SHP77 treated with DMSO at 0.1 percent for 48 hours (cell line): ENCODE measurements at regions not wholly inside any gene's neighbourhood (a gene's known extent, or its start where the extent isn't known, plus 50 kb on each side); places are given as distances from the start of the nearest gene placed in this dataset.

Experiments
- DNase-seq: peaks from one replicate; lab custom pipeline; 2025; lab: John Stamatoyannopoulos, UW

- DNase-seq = no peak
These were observed 88.0 kb downstream of the SOX9 start for GRCh38 chr17:72208832-72209231.

GRCh38 chr17:72212041-72212440 lies 91.2 kb downstream of the SOX9 start:
- no peak for DNase-seq

- no peak for DNase-seq
These were observed 94.7 kb downstream of the SOX9 start for GRCh38 chr17:72215490-72215889.

DNA sequence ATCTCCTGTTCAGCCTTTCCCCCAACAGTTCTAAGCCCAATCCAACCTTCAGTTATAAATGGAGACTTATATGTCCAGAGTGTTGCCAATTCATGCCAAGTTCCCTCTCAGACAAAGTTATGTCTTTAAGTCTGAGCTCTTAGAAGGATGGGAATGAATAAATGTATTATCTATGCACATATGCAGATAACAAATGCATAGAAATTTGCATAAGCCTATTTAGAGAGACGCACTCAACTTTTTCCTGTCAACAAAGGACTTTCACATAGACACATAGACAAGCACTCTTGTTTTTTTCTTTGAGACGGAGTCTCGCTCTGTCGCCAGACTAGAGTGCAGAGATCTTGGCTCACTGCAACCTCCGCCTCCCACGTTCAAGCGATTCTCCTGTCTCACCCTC lies 95.1 kb downstream of the SOX9 start:
- no peak for DNase-seq

GRCh38 chr17:72219137-72219823 lies 98.5 kb downstream of the SOX9 start:
- no peak for DNase-seq

GRCh38 chr17:72219824-72220493 lies 99.1 kb downstream of the SOX9 start:
- no peak for DNase-seq

DNA sequence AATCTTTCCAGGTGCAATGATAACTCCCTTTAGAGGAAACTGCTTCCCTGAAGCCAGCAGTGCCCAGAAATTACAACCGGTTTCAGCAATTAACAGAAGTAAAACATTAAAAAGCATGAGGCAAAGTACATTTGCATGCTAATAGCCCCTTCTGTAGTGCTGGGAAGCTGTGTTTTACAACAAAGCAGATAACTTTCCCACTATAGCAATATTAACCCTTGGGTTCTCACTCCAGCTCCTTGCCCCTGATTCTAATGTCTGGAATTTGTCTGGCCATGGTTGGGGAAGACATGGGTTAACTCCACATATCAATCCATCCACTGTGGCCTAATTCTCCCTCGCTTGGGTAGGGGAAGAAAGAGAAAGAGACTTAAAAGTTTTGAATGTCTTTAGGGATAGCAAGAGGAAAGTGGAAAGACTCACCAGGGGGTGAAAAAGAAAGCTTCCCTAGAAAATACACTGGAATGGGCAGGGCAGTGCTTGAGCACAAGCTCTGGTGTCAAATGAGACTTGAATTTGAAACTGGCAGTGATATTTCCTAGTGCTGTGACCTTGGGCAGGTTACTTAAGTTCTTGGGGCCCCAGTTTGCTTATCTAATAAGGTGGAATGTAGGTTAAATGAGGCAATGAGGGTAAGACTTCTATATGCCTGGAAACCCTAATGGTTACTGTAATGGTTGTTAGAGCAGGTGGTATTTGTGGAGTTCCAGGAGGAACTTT lies 102.0 kb downstream of the SOX9 start:
- DNase-seq = no peak

DNA sequence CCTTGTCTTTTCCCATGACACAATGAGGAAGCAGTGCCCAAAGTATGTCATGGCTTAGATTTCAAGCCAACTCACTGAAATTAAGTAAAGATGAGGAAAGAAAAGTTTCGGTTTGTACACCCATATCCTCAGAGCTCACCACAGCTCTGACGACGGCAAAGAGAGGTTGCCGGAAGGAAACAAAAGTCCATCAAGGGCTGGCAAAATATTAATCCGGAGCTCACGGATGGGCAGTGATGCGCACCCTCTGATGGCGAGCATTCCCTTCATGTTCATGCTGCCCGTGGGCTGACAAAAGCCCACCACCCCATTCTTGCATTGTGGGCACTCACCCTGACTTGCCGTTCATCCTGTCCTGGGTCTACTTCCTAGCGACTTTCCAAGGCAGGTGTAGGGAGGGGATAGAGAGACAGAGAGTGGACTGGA lies 103.1 kb downstream of the SOX9 start:
- no peak for DNase-seq

DNA sequence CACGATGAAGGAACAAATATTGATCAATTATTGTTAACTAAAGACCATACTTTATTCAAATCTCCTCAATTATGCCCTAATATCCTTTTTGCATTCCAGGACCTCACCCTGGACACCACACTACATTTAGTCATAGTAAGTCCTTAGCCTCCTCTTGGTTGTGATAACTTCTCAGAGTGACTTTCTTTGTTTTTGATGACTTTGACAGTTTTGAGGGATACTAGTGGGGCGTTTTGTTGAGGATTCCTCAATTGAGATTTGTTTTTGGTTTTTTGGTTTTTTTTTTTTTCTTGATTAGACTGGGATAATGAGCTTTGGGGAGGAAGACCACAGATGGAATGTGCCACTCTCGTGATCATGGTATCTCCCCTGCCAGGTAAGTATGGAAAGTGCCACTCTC lies 105.5 kb downstream of the SOX9 start:
- DNase-seq = no peak

DNA sequence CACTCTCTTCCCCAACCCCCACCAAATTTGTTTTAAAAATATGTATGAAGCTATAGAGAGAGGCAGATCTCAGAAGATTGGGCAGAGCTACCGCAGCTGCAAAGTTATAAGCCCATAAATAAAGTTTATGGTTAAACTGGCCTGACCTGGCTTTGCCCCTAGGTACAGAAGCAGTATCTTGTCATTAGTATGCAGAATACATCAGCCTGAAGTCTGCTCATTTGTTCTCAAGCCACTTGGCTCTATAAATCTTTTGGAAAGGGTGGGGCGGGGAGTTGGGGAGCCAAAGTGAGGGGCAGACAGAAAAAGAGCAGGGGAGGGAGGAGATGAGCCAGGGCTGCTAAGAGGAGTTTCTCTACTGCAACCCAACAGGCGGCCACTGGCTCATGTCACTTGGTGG lies 113.2 kb downstream of the SOX9 start:
- DNase-seq = no peak

- DNase-seq = no peak
These were observed 114.2 kb downstream of the SOX9 start for GRCh38 chr17:72234985-72235384.

DNA sequence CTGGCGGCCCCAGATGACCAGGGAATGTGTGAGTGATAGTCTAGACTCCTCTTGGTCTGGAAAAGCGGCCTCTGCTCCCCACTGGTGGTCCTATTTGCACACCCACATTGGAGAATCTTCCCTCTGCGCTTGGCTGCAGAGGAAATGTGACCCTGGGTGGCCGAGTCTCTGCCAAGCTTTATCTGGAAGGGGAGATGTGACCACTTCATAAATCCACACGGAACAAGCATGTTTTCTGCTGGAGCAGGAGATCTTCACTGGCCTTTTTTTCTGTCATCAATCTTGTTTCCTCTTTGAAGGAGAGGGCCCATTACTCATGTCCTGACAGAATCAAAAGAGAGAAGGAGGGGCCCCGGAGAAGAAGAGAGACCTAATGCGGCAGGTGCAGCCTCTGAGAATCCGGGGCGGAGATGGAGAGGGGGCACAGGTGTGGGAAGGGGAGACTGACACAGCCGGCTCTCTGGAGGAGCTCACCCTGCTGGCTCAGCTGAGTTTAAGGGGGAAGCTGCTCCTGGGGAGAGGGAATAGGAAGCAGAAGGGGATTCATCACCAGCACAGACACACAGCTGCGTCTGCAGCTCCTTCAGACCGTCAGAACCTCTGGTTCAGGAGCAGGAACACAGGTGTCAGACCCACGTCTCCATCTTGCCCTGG lies 116.3 kb downstream of the SOX9 start:
- no peak for DNase-seq

DNA sequence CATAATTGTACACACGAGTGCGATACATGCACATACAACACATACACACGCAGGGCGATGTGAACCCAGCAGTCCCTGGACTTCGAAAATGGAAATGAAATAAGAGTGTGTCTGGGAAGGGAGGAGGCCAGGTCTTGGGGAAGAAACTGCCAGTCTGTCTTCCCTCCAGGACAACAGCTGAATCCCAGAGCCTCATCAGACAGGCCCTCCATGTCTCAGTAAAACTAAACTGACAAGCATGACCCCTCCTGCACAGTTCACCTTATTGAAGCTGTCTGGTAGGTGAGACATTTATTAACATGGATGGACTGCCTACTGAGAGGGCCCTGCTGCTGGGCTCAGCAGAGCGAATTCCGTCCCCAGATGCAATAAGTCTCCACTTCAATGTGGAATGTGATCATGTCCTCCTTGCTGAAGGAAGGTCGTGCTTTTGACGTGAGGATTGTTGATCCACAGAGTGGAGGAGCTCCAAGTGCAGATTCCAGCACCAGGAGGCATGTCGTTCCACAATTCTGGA lies 117.4 kb downstream of the SOX9 start:
- no peak for DNase-seq

- DNase-seq = no peak
These were observed 118.7 kb downstream of the SOX9 start for GRCh38 chr17:72239548-72239947.

- DNase-seq = no peak
These were observed 119.5 kb downstream of the SOX9 start for GRCh38 chr17:72240333-72240732.

- no peak for DNase-seq
These were observed 123.7 kb downstream of the SOX9 start for GRCh38 chr17:72244494-72244893.

DNA sequence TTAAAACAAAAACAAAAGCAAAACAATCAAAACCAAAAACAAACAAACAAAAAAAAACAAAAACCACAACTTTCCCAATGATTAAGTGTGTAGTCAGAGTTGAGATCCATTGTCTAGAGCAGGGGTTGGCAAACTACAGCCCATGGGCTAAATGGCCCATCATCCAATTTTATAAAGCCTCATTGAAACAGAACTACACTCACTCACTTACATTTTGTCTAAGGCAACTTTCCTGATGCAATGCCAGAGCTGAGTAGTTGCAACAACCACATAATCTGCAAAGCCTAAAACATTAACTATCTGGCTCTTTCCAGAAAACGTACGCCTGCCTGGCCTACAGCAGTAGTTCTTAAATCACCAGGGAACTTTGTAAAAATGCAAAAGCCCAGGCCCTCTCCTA lies 124.1 kb downstream of the SOX9 start:
- no peak for DNase-seq

DNA sequence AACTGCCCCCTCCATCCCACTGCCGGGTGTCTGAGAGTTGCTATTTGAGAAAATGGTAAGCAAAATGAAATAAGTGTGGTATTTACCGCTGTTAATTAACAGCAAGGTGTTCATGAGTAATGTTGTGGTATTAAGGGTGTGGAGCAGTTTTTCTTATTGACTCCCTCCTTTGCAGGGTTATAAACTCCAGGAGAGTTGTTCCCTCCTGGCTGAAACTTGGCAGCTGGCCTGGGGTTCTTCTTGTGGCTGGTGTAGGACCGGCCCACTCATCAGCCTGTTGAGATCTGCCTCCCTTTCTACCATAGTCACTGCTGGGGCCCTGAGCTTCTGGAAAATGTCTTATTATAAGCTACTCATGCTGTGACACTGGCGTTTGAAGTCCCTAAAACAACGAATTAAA lies 128.6 kb downstream of the SOX9 start:
- no peak for DNase-seq

DNA sequence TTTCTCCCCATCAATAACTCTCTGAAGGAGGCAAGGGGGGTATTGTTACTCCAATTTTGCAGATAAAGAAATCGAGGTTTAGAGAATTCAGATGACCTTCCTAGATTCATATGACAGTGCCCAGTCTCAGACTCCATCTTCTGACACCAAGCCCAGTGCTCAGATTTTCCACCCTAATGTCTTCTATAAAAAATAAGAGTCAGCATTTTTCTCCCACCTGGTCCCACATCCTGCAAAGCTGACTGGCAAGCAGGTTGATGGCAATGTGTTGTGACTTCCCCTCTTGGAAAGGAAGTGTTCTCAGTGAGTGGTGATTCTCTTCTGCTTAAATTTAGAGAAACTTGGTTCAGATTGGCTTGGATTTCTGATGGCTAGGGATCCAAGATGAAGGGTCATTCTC lies 129.4 kb downstream of the SOX9 start:
- DNase-seq = no peak

- no peak for DNase-seq
These were observed 132.8 kb downstream of the SOX9 start for GRCh38 chr17:72253597-72253996.

- DNase-seq = no peak
These were observed 134.1 kb downstream of the SOX9 start for GRCh38 chr17:72254808-72255449.

DNA sequence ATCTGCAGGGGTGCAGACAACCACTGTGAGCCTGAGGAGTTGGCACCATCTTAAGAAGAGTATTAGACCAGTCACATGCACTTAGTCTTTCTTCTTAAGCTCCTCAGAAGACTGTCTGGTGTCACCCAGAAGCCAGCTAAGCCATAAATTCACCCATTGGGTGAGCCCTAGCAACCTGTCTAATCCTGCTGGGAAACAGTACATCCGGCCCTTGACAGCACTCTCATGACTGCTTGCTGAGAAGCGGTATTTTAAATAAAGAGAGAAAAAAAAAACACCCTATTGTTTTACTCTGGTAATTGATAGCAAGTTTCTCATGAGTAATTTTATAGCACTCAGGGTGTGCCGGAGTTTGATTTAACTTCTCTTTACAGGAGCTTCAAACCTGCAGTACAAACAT lies 134.7 kb downstream of the SOX9 start:
- DNase-seq = no peak
